Stomach (tissue), 8 donors: ENCODE measurements at regions not wholly inside any gene's neighbourhood (a gene's known extent, or its start where the extent isn't known, plus 50 kb on each side); places are given as distances from the start of the nearest gene placed in this dataset.

Experiments used
- DNase-seq, 2 donors: peaks; one replicate each; pipeline versions ENCODE4 v3.0.0 to v3.0.0-alpha.2; 2013 to 2019
- H3K27ac ChIP-seq, 5 donors: fragments of 200-600 bp in 4 of 5; sonication (generic) in 4 of 5; one replicate each; pipeline ENCODE4 v1.5.1; 2013 to 2019; ENCODE audit warnings: mild to moderate bottlenecking in 1 of 5, moderate library complexity in 1 of 5
- H3K27me3 ChIP-seq, 3 donors: fragments of 200-600 bp; sonication (generic); one replicate each; pipeline ENCODE4 v1.5.1; 2017 to 2019; ENCODE audit warnings: mixed run types in 1 of 3
- H3K36me3 ChIP-seq, 4 donors: fragments of 200-600 bp; sonication (generic); 1 replicate in 3 of 4; 2 replicates in 1 of 4; pipeline ENCODE4 v1.5.1; 2016 to 2019
- H3K4me1 ChIP-seq, 4 donors: fragments of 200-600 bp; sonication (generic); one replicate each; pipeline ENCODE4 v1.5.1; 2016 to 2019
- H3K4me3 ChIP-seq, 4 donors: fragments of 200-600 bp; sonication (generic) in 3 of 4; one replicate each; pipeline ENCODE4 v1.5.1; 2016 to 2019; ENCODE audit warnings: mild to moderate bottlenecking in 1 of 4
- H3K9me3 ChIP-seq, 4 donors: fragments of 200-600 bp; sonication (generic); one replicate each; pipeline ENCODE4 v1.5.1; 2016 to 2019
- EP300 ChIP-seq: sonication (generic); formaldehyde crosslinking; IDR thresholded peaks from one replicate; pipeline ENCODE4 v1.6.1; 2017; ENCODE audit warnings: antibody characterized with exemption
- POLR2A ChIP-seq, 4 donors: fragments of 450-650 bp; IDR thresholded peaks; one replicate each; pipeline ENCODE4 v1.6.1; 2016; ENCODE audit warnings: antibody characterized with exemption in 4 of 4, control low read depth in 2 of 4, mild to moderate bottlenecking in 1 of 4, moderate library complexity in 1 of 4
- POLR2AphosphoS5 ChIP-seq, 3 donors: sonication (generic); formaldehyde crosslinking; IDR thresholded peaks; one replicate each; pipeline ENCODE4 v1.6.1; 2016; ENCODE audit warnings: antibody characterized with exemption in 3 of 3
- WGBS, 5 donors: extraction: QIAGEN DNeasy Blood & Tissue Kit in 3 of 5; methylation state at CpG; one replicate each; pipeline versions ENCODE4 v1.1.5 to v1.1.7; 2013 to 2018; 5-methylcytosine and 5-hydroxymethylcytosine counted together
- intact Hi-C: fragments of 100-400 bp; cut with DNase I; formaldehyde crosslinking; loops from one replicate; pipeline ENCODE4 v1.15.1; 2023; ENCODE audit warnings: low total_unique reads
- TF ChIP-seq, protein P1 (sequence below), 7 experiments: fragments of 450-650 bp in 4 of 7; fragments of 200-600 bp in 3 of 7; sonication (generic) in 3 of 7; IDR thresholded peaks; one replicate each; pipeline ENCODE4 v1.5.1; 2016 to 2019; ENCODE audit warnings: antibody characterized with exemption in 7 of 7, control low read depth in 2 of 7, mild to moderate bottlenecking in 1 of 7
- donor health status: healthy with polysubstance abuse.
- donor health status: Bipolar disorder and iron deficiency.
- donor health status: healthy.

DNA sequence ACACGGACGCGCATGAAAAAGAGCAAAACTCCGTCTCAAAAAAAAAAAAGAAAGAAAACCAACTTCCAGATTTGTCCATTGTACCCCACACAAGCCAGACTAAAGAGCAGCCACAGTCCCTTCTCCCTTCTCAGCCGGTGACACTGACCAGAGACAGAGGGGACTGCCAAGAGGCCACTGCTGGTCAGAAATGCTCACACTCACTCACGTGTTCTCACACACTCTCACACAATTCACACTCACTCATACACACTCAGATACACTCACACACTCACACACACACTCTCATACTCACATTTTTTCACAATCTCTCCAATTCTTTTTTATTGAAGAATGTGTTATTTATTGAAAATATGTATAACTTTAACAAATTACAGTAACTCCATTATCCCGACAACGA lies 90.8 kb upstream of the RAB4A start:
- DNase-seq = no peak
- WGBS, 5 donors = 88 to 94% (median 90%) methylated on average over 8 of the region's 8 CpGs
- no peak overlapping the region for H3K27ac ChIP-seq
- intact Hi-C loops = no loop called here
- no peak overlapping the region for H3K4me3 ChIP-seq
- no peaks in the 10 kb centered on the region for H3K36me3 ChIP-seq
- TF ChIP-seq POLR2A (IDR thresholded peaks at IDR 0.05) = no peak
- TF ChIP-seq, protein P1, sequence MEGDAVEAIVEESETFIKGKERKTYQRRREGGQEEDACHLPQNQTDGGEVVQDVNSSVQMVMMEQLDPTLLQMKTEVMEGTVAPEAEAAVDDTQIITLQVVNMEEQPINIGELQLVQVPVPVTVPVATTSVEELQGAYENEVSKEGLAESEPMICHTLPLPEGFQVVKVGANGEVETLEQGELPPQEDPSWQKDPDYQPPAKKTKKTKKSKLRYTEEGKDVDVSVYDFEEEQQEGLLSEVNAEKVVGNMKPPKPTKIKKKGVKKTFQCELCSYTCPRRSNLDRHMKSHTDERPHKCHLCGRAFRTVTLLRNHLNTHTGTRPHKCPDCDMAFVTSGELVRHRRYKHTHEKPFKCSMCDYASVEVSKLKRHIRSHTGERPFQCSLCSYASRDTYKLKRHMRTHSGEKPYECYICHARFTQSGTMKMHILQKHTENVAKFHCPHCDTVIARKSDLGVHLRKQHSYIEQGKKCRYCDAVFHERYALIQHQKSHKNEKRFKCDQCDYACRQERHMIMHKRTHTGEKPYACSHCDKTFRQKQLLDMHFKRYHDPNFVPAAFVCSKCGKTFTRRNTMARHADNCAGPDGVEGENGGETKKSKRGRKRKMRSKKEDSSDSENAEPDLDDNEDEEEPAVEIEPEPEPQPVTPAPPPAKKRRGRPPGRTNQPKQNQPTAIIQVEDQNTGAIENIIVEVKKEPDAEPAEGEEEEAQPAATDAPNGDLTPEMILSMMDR (IDR thresholded peaks at IDR 0.05) = no peak
- TF ChIP-seq POLR2AphosphoS5 (IDR thresholded peaks at IDR 0.05) = no peak
- TF ChIP-seq EP300 = no peak
- no peaks in the 10 kb centered on the region for H3K9me3 ChIP-seq
- peaks cover 0 to 26% (median 9%) of the 10 kb centered on the region in 4 donors for H3K4me1 ChIP-seq
- H3K27me3 ChIP-seq = no peaks in the 10 kb centered on the region

DNA sequence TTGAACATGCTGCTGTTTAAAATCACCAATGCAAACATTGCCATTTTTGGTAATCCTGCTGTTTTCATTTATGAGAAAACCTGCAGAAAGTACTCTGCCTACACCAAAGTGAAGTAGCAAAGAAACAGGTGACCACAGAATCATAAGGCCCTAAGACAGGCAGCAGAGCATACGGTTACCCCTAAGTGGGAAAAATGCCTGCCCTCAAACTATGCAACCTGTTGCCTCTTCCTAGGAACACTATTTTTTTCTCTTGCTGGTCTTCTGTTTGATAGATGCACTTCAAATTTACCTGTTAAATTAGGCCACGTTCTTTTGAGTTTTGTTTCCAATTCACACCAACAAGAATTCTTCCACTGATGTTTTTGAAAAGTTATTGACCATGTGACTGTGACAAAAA lies 89.5 kb upstream of the RAB4A start:
- intact Hi-C loops = no loop called here
- TF ChIP-seq POLR2A (IDR thresholded peaks at IDR 0.05) (no peak), POLR2AphosphoS5 (IDR thresholded peaks at IDR 0.05) (no peak), EP300 (no peak)
- TF ChIP-seq, protein P1 (IDR thresholded peaks at IDR 0.05) = no peak
- peaks cover 0 to 23% (median 9%) of the 10 kb centered on the region in 4 donors for H3K4me1 ChIP-seq
- no peaks in the 10 kb centered on the region for H3K36me3 ChIP-seq
- no peak overlapping the region for H3K27ac ChIP-seq
- no peaks in the 10 kb centered on the region for H3K27me3 ChIP-seq
- 85 to 93% (median 87%) methylated on average over 2 of the region's 2 CpGs for WGBS, 5 donors
- H3K9me3 ChIP-seq = no peaks in the 10 kb centered on the region
- no peak overlapping the region for H3K4me3 ChIP-seq
- no peak for DNase-seq

DNA sequence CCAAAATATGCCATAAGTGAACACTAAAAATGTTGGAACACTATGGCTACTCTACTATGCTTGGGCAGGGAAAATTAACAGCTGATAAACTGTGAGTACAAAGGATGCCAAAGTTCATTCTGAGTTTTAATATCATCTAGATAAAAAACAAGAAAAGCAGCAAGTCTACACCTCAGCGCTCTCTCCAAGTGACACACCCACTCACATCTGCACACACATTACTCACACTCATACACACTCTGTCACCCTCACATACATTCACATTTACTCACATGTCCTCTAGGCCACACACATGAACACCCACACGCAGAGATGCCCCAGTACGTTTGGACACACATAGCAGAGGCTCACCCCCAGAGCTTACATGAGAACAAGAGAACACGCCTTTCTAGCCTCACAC lies 87.3 kb upstream of the RAB4A start:
- Histone ChIP-seq H3K27ac (peak overlapping the region; percentile 15 to 77 (median 50)), H3K27me3 (no peaks in the 10 kb centered on the region), H3K4me3 (no peak overlapping the region), H3K36me3 (no peaks in the 10 kb centered on the region), H3K4me1 (peaks cover 0 to 21% (median 9%) of the 10 kb centered on the region in 4 donors), H3K9me3 (no peaks in the 10 kb centered on the region)
- DNase-seq = peak in 1 of 2 donors; percentile 72
- intact Hi-C loops = no loop called here
- TF ChIP-seq POLR2AphosphoS5 (IDR thresholded peaks at IDR 0.05) = no peak
- no peak for TF ChIP-seq EP300
- no peak for TF ChIP-seq POLR2A (IDR thresholded peaks at IDR 0.05)
- TF ChIP-seq, protein P1 (IDR thresholded peaks at IDR 0.05) = no peak
- 41 to 67% (median 53%) methylated on average over 4 of the region's 4 CpGs for WGBS, 5 donors

DNA sequence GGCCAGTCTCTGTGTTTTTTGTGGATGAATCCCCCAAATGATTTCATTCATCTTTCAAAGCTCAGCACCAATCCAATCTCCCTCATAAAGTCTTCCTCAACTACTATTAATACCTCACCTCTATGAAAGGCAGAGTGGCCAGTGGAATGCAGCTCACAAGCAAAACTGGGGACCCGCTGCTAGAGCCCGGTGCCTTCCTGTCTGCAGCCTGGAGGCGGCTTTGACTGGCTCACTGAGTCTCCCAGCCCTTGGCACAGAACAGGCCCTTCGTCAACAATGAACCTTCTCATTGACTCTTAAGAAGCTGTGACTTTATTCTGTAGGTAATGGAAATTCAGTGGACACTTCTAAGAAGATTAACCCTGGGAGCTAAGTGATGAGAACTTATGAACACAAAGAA lies 86.8 kb upstream of the RAB4A start:
- no peak overlapping the region for H3K4me3 ChIP-seq
- H3K4me1 ChIP-seq = peaks cover 0 to 21% (median 9%) of the 10 kb centered on the region in 4 donors
- H3K27me3 ChIP-seq = no peaks in the 10 kb centered on the region
- H3K27ac ChIP-seq = peak overlapping the region in 4 of 5 donors; percentile 39 to 77 (median 59)
- 38 to 78% (median 51%) methylated on average over 4 of the region's 4 CpGs for WGBS, 5 donors
- intact Hi-C loops = no loop called here
- no peak for TF ChIP-seq POLR2AphosphoS5 (IDR thresholded peaks at IDR 0.05)
- TF ChIP-seq, protein P1 (IDR thresholded peaks at IDR 0.05) = no peak
- no peak for TF ChIP-seq EP300
- no peak for TF ChIP-seq POLR2A (IDR thresholded peaks at IDR 0.05)
- no peaks in the 10 kb centered on the region for H3K36me3 ChIP-seq
- no peaks in the 10 kb centered on the region for H3K9me3 ChIP-seq
- peak; percentile 57 to 62 for DNase-seq
